ENCODE measurements at regions not wholly inside any gene's neighbourhood (a gene's known extent, or its start where the extent isn't known, plus 50 kb on each side); places are given as distances from the start of the nearest gene placed in this dataset.

DNA sequence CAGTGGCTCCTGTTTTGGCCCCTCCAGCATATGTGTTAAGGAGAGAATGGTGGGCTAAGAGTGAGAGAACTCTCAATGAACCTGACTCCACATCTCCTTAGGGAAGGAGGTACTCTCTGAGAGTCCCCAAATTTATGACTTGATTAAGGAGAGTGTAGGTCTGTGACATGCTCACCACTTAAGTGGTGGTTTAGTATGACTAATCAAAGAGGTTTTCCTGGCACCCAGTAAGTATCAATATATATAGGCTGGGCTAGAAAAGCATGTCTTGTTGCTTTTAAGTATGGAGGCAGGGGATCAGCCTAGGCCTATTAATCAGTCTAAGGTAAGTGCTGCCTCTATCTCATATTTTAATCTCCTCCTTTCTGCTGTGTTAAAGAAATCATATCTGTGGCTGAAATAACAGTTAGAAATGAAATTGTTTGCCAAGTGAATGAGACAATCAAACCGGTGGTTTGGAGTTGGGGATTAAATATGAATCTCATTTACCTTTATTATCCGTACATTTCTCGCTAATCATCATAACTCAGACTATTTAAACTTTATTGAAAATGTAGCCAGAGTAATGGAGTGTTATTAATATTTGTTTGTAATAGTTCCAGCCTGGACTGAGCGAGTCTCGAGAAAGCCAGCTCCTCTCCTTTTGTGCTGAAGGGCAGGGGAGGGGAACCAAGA lies 107.7 kb upstream of the MEIS1 start:
- no peak for TF ChIP-seq POLR2A (IDR thresholded peaks at IDR 0.05)
- TF ChIP-seq, protein P1, sequence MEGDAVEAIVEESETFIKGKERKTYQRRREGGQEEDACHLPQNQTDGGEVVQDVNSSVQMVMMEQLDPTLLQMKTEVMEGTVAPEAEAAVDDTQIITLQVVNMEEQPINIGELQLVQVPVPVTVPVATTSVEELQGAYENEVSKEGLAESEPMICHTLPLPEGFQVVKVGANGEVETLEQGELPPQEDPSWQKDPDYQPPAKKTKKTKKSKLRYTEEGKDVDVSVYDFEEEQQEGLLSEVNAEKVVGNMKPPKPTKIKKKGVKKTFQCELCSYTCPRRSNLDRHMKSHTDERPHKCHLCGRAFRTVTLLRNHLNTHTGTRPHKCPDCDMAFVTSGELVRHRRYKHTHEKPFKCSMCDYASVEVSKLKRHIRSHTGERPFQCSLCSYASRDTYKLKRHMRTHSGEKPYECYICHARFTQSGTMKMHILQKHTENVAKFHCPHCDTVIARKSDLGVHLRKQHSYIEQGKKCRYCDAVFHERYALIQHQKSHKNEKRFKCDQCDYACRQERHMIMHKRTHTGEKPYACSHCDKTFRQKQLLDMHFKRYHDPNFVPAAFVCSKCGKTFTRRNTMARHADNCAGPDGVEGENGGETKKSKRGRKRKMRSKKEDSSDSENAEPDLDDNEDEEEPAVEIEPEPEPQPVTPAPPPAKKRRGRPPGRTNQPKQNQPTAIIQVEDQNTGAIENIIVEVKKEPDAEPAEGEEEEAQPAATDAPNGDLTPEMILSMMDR (IDR thresholded peaks at IDR 0.05): no peak
- 95 to 98% methylated on average over 5 of the region's 5 CpGs for WGBS, 2 donors
- intact Hi-C loops (cut with DNase I): no loop called here
- H3K27ac ChIP-seq: no peak overlapping the region
- no peaks in the 10 kb centered on the region for H3K4me1 ChIP-seq
- H3K27me3 ChIP-seq: no peaks in the 10 kb centered on the region
- no peaks in the 10 kb centered on the region for H3K9me3 ChIP-seq
- H3K4me3 ChIP-seq (replicated peaks in 1 of 3): no peak overlapping the region
- DNase-seq: no peak
- H3K36me3 ChIP-seq: no peaks in the 10 kb centered on the region

DNA sequence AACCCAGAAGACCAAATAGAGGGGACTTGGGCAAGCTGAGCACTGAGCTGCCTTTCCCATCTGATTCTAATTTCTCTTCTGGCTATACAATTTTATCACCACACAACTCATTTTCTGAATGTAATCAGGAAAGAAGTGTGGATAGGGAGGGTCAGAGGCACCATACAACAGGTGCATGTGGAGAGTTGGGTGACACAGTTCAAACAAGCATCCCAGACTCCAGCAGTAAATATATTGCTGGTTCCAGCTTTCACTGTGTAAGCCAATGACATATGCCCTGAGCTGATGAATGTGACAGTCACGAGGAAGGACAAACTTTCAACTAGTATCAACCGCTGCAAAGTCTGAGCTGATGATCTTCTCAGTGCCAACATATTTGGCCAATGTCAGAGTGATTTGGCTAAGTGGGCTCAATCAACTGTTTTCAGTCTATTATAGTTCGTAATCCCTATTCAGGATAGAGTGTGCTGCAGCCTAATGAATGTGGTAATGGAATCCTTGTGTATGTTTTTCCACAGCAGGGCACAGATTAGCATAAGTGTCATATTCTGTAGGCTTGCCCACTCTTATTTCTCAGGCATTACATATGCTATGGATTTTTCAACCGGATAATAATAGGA lies 109.9 kb upstream of the MEIS1 start:
- DNase-seq: no peak
- no peak overlapping the region for H3K4me3 ChIP-seq (replicated peaks in 1 of 3)
- no peaks in the 10 kb centered on the region for H3K27me3 ChIP-seq
- H3K27ac ChIP-seq: no peak overlapping the region
- H3K36me3 ChIP-seq: no peaks in the 10 kb centered on the region
- 86 to 87% methylated on average over 4 of the region's 4 CpGs for WGBS, 2 donors
- intact Hi-C loops (cut with DNase I): no loop called here
- H3K4me1 ChIP-seq: no peaks in the 10 kb centered on the region
- TF ChIP-seq, protein P1 (IDR thresholded peaks at IDR 0.05): no peak
- no peak for TF ChIP-seq POLR2A (IDR thresholded peaks at IDR 0.05)
- no peaks in the 10 kb centered on the region for H3K9me3 ChIP-seq

DNA sequence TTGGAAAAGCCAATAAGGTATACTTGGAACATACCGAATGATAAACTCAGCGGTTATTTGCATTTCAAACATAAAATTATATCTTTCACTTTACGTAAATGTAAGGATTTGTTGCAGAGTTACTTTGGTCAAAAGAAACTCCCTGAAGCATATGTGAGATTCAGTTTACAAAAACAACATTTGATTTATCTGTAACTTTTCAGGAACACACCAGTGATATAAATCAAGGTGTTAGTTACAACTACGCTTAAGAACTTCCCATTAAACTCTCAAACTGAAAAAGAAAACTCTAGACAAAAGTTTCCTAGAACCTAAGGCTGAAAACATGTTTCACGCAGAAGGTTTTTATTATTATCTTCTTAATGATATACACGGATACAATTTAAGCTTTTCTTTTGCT lies 110.6 kb upstream of the MEIS1 start:
- H3K36me3 ChIP-seq: no peaks in the 10 kb centered on the region
- TF ChIP-seq, protein P1 (IDR thresholded peaks at IDR 0.05): no peak
- TF ChIP-seq POLR2A (IDR thresholded peaks at IDR 0.05): no peak
- intact Hi-C loops (cut with DNase I): no loop called here
- H3K9me3 ChIP-seq: no peaks in the 10 kb centered on the region
- H3K4me3 ChIP-seq (replicated peaks in 1 of 3): no peak overlapping the region
- no peaks in the 10 kb centered on the region for H3K4me1 ChIP-seq
- H3K27me3 ChIP-seq: no peaks in the 10 kb centered on the region
- 90 to 93% methylated on average over 6 of the region's 6 CpGs for WGBS, 2 donors
- no peak overlapping the region for H3K27ac ChIP-seq
- no peak for DNase-seq

DNA sequence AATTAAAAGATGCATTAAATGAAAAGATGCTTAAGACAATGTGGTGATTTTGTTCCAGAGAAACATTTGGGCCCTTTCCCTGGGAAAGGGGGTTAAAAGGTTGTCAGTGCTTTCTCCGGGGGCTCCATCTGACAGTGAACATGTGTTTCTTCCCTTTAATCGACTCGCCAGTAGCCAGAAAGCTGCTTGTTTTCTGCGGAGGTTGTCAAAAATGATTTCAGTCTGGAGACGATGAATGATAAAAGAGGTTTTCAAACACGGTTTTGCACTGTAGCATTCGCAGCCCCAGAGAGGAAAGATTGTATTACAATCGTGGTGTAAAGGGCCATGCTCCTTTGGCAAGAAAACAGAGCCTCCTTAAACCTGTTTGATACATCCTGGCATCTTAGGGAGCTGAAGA lies 111.5 kb upstream of the MEIS1 start:
- no peak for DNase-seq
- no peak overlapping the region for H3K27ac ChIP-seq
- intact Hi-C loops (cut with DNase I): no loop called here
- no peaks in the 10 kb centered on the region for H3K4me1 ChIP-seq
- 67 to 71% methylated on average over 8 of the region's 8 CpGs for WGBS, 2 donors
- TF ChIP-seq, protein P1 (IDR thresholded peaks at IDR 0.05): no peak
- no peak for TF ChIP-seq POLR2A (IDR thresholded peaks at IDR 0.05)
- H3K9me3 ChIP-seq: no peaks in the 10 kb centered on the region
- H3K27me3 ChIP-seq: no peaks in the 10 kb centered on the region
- no peaks in the 10 kb centered on the region for H3K36me3 ChIP-seq
- no peak overlapping the region for H3K4me3 ChIP-seq (replicated peaks in 1 of 3)

DNA sequence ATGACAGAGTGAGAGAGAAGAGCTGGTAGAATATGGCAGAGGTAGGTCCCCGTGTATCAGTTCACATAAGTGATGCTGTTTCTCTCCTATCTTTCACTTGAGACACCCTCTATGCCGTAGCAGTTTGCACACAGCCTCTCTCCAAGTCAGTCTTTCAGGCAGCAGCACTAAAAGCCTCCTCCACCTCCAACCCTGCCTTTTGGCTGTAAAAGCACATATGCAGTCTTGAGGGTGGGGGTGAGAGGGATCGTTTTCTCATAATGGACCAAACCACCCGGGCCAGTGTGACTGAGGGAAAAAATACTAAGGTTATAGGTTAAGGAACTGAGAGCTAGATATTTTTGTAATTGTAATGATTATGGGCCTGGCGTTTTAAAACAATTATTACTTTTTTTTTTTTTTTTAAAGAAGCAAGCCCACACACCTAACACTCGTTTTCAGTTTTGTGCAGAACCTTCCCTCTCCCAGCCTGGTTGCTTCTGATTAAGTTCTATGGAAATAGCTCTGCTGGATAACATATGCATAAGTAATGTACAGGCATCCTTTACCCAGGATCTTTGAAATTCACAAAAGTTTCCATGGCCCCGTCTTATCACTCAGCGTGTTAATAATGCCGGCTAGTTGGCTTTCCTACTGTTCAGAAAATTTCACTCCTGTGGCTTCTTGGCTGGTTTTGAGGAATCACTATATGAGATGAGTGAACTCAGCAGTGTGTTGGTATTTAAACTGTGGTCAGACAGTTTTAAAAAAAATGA lies 112.2 kb upstream of the MEIS1 start:
- DNase-seq: no peak
- Histone ChIP-seq H3K27ac (no peak overlapping the region), H3K4me1 (no peaks in the 10 kb centered on the region), H3K36me3 (no peaks in the 10 kb centered on the region), H3K27me3 (no peaks in the 10 kb centered on the region), H3K4me3 (replicated peaks in 1 of 3) (no peak overlapping the region), H3K9me3 (no peaks in the 10 kb centered on the region)
- no peak for TF ChIP-seq POLR2A (IDR thresholded peaks at IDR 0.05)
- TF ChIP-seq, protein P1 (IDR thresholded peaks at IDR 0.05): no peak
- intact Hi-C loops (cut with DNase I): no loop called here
- WGBS, 2 donors: 62 to 72% methylated on average over 9 of the region's 9 CpGs
